ENCODE measurements at regions not wholly inside any gene's neighbourhood (a gene's known extent, or its start where the extent isn't known, plus 50 kb on each side); places are given as distances from the start of the nearest gene placed in this dataset.

GRCh38 chr13:55714120-55714519 is 1426.6 kb upstream of the PRR20A start:
- DNase-seq (ENCODE audit: low read depth in 2 of 2) = no peak
- H3K4me3 ChIP-seq (replicated peaks in 1 of 2; ENCODE audit: low read depth in 2 of 2, low read length in 2 of 2) = no peak overlapping the region
- no peak for TF ChIP-seq CTCF (IDR thresholded peaks at IDR 0.05; ENCODE audit: low read depth, low read length)

- DNase-seq (ENCODE audit: low read depth in 2 of 2) = no peak
- H3K4me3 ChIP-seq (replicated peaks in 1 of 2; ENCODE audit: low read depth in 2 of 2, low read length in 2 of 2) = no peak overlapping the region
- no peak for TF ChIP-seq CTCF (IDR thresholded peaks at IDR 0.05; ENCODE audit: low read depth, low read length)
These were observed 1413.0 kb upstream of the PRR20A start for GRCh38 chr13:55727683-55728082.

GRCh38 chr13:55728247-55728646 is 1412.5 kb upstream of the PRR20A start:
- TF ChIP-seq CTCF (IDR thresholded peaks at IDR 0.05; ENCODE audit: low read depth, low read length) = no peak
- H3K4me3 ChIP-seq (replicated peaks in 1 of 2; ENCODE audit: low read depth in 2 of 2, low read length in 2 of 2) = no peak overlapping the region
- no peak for DNase-seq (ENCODE audit: low read depth in 2 of 2)

GRCh38 chr13:55745828-55746227 is 1394.9 kb upstream of the PRR20A start:
- no peak overlapping the region for H3K4me3 ChIP-seq (replicated peaks in 1 of 2; ENCODE audit: low read depth in 2 of 2, low read length in 2 of 2)
- no peak for DNase-seq (ENCODE audit: low read depth in 2 of 2)
- TF ChIP-seq CTCF (IDR thresholded peaks at IDR 0.05; ENCODE audit: low read depth, low read length) = no peak

GRCh38 chr13:55761986-55762385 is 1378.7 kb upstream of the PRR20A start:
- H3K4me3 ChIP-seq (replicated peaks in 1 of 2; ENCODE audit: low read depth in 2 of 2, low read length in 2 of 2) = no peak overlapping the region
- TF ChIP-seq CTCF (IDR thresholded peaks at IDR 0.05; ENCODE audit: low read depth, low read length) = no peak
- DNase-seq (ENCODE audit: low read depth in 2 of 2) = no peak

- H3K4me3 ChIP-seq (replicated peaks in 1 of 2; ENCODE audit: low read depth in 2 of 2, low read length in 2 of 2) = no peak overlapping the region
- no peak for TF ChIP-seq CTCF (IDR thresholded peaks at IDR 0.05; ENCODE audit: low read depth, low read length)
- DNase-seq (ENCODE audit: low read depth in 2 of 2) = no peak
These were observed 1363.1 kb upstream of the PRR20A start for GRCh38 chr13:55777612-55778011.

- TF ChIP-seq CTCF (IDR thresholded peaks at IDR 0.05; ENCODE audit: low read depth, low read length) = no peak
These were observed 1356.9 kb upstream of the PRR20A start for GRCh38 chr13:55783841-55784240.

More at GRCh38 chr13:55783841-55784240, 1356.9 kb upstream of the PRR20A start:
- H3K4me3 ChIP-seq (replicated peaks in 1 of 2; ENCODE audit: low read depth in 2 of 2, low read length in 2 of 2) = no peak overlapping the region
- DNase-seq (ENCODE audit: low read depth in 2 of 2) = no peak

Measured in cardiac fibroblast (primary cell).